WTC11 (cell line): ENCODE measurements at regions not wholly inside any gene's neighbourhood (a gene's known extent, or its start where the extent isn't known, plus 50 kb on each side); places are given as distances from the start of the nearest gene placed in this dataset.

ENCODE experiments used
- ATAC-seq: fragments of 200-7000 bp; cut with Tn5 transposase; 2 replicates; pipeline ENCODE4 v1.10.0; 2021; ENCODE audit warnings: mild to moderate bottlenecking, moderate library complexity
- CTCF ChIA-PET: fragments of 300-600 bp; sonication (Branson Sonifier 250); formaldehyde crosslinking; loops from one replicate; lab custom pipeline; 2021; ENCODE audit warnings: antibody characterized with exemption; lab: Charles Lee
- POLR2A ChIA-PET: fragments of 350-600 bp; sonication (Branson Sonifier 250); formaldehyde crosslinking; loops from one replicate; lab custom pipeline; 2021; ENCODE audit warnings: antibody characterized with exemption; lab: Charles Lee
- DNase-seq: peaks from one replicate; pipeline ENCODE4 v3.0.0; 2021; ENCODE audit warnings: low spot score
- H3K27ac Mint-ChIP-seq: 2 replicates; pipeline ENCODE4 v1.8.0; 2021; ENCODE audit warnings: mixed read lengths
- H3K27me3 Mint-ChIP-seq: 2 replicates; pipeline ENCODE4 v1.8.0; 2021; ENCODE audit warnings: low read depth, mild to moderate bottlenecking, moderate library complexity, mixed read lengths
- H3K36me3 Mint-ChIP-seq: 2 replicates; pipeline ENCODE4 v1.8.0; 2021; ENCODE audit warnings: mixed read lengths
- H3K4me1 Mint-ChIP-seq: 2 replicates; pipeline ENCODE4 v1.8.0; 2022; ENCODE audit warnings: mixed read lengths
- H3K4me3 Mint-ChIP-seq: 2 replicates; pipeline ENCODE4 v1.8.0; 2021; ENCODE audit warnings: mild to moderate bottlenecking, moderate library complexity, mixed read lengths
- H3K9me3 Mint-ChIP-seq: 2 replicates; pipeline ENCODE4 v1.8.0; 2021; ENCODE audit warnings: mixed read lengths
- CREM ChIP-seq: sonication (generic); formaldehyde crosslinking; IDR thresholded peaks from 2 replicates; pipeline ENCODE4 v1.8.1; 2022; ENCODE audit warnings: mild to moderate bottlenecking, missing genetic modification reagents, moderate library complexity
- ESRRA ChIP-seq: sonication (generic); formaldehyde crosslinking; IDR thresholded peaks from 2 replicates; pipeline ENCODE4 v1.8.1; 2022; ENCODE audit warnings: mild to moderate bottlenecking, missing genetic modification reagents, borderline replicate concordance
- GRHL2 ChIP-seq: fragments of 250-450 bp; sonication (Bioruptor Pico); IDR thresholded peaks from 2 replicates; pipeline ENCODE4 v1.8.0; 2022; ENCODE audit warnings: mild to moderate bottlenecking, moderate library complexity; ENCODE audit not compliant: insufficient replicate concordance, severe bottlenecking
- GTF2I ChIP-seq: fragments of 250-450 bp; sonication (Bioruptor Pico); conservative IDR thresholded peaks from 2 replicates; pipeline ENCODE4 v1.4.0; 2021; ENCODE audit warnings: mild to moderate bottlenecking
- HMGA2 ChIP-seq: fragments of 250-450 bp; sonication (Bioruptor Pico); IDR thresholded peaks from 2 replicates; pipeline ENCODE4 v1.4.0; 2021; ENCODE audit warnings: mild to moderate bottlenecking, moderate library complexity
- MYBL2 ChIP-seq: sonication (generic); formaldehyde crosslinking; IDR thresholded peaks from 2 replicates; pipeline ENCODE4 v1.8.1; 2023; ENCODE audit warnings: mild to moderate bottlenecking, moderate library complexity, missing genetic modification reagents
- NFATC4 ChIP-seq: fragments of 250-450 bp; sonication (Bioruptor Pico); IDR thresholded peaks from 2 replicates; pipeline ENCODE4 v1.9.0; 2021; ENCODE audit warnings: mild to moderate bottlenecking
- NFYB ChIP-seq: sonication (generic); formaldehyde crosslinking; conservative IDR thresholded peaks from 2 replicates; pipeline ENCODE4 v1.8.0; 2022; ENCODE audit warnings: low read depth, missing genetic modification reagents
- NR2C2 ChIP-seq: sonication (generic); formaldehyde crosslinking; IDR thresholded peaks from 2 replicates; pipeline ENCODE4 v1.8.0; 2022; ENCODE audit warnings: mild to moderate bottlenecking, missing genetic modification reagents
- OVOL2 ChIP-seq: fragments of 250-450 bp; sonication (Bioruptor Pico); IDR thresholded peaks from 2 replicates; pipeline ENCODE4 v1.9.0; 2021; ENCODE audit warnings: mild to moderate bottlenecking, borderline replicate concordance
- PRRX2 ChIP-seq: fragments of 250-450 bp; sonication (Bioruptor Pico); IDR thresholded peaks from 2 replicates; pipeline ENCODE4 v1.8.0; 2021; ENCODE audit warnings: mild to moderate bottlenecking
- RELA ChIP-seq: sonication (generic); formaldehyde crosslinking; IDR thresholded peaks from 2 replicates; pipeline ENCODE4 v1.8.1; 2022; ENCODE audit warnings: missing genetic modification reagents, mild to moderate bottlenecking, borderline replicate concordance
- TEAD1 ChIP-seq: sonication (generic); formaldehyde crosslinking; IDR thresholded peaks from 2 replicates; pipeline ENCODE4 v1.8.0; 2022; ENCODE audit warnings: mild to moderate bottlenecking, missing genetic modification reagents
- TEAD4 ChIP-seq: sonication (generic); formaldehyde crosslinking; IDR thresholded peaks from 2 replicates; pipeline ENCODE4 v1.8.0; 2022; ENCODE audit warnings: mild to moderate bottlenecking, missing genetic modification reagents
- ZNF121 ChIP-seq: sonication (generic); formaldehyde crosslinking; IDR thresholded peaks from 2 replicates; pipeline ENCODE4 v1.8.0; 2023; ENCODE audit warnings: missing genetic modification reagents
- ZNF138 ChIP-seq: sonication (generic); formaldehyde crosslinking; conservative IDR thresholded peaks from 2 replicates; pipeline ENCODE4 v1.8.1; 2022; ENCODE audit warnings: mild to moderate bottlenecking, moderate library complexity, missing genetic modification reagents
- ZNF232 ChIP-seq: sonication (generic); formaldehyde crosslinking; IDR thresholded peaks from 2 replicates; pipeline ENCODE4 v1.8.0; 2022; ENCODE audit warnings: mild to moderate bottlenecking, missing genetic modification reagents
- TF ChIP-seq, protein P1 (sequence below): sonication (generic); formaldehyde crosslinking; IDR thresholded peaks from 2 replicates; pipeline ENCODE4 v1.8.1; 2023; ENCODE audit warnings: mild to moderate bottlenecking, missing genetic modification reagents
- TF ChIP-seq, protein P2 (sequence below): fragments of 200-600 bp; IDR thresholded peaks from 2 replicates; pipeline ENCODE4 v1.8.0; 2022; ENCODE audit warnings: antibody characterized with exemption
- TF ChIP-seq, protein P3 (sequence below): sonication (generic); formaldehyde crosslinking; IDR thresholded peaks from 2 replicates; pipeline ENCODE4 v1.8.0; 2023; ENCODE audit warnings: missing genetic modification reagents
- TF ChIP-seq, protein P4 (sequence below): fragments of 250-450 bp; sonication (Bioruptor Pico); IDR thresholded peaks from 2 replicates; pipeline ENCODE4 v1.9.0; 2021; ENCODE audit warnings: mild to moderate bottlenecking
- TF ChIP-seq, protein P5 (sequence below): sonication (generic); formaldehyde crosslinking; IDR thresholded peaks from 2 replicates; pipeline ENCODE4 v1.8.1; 2022; ENCODE audit warnings: mild to moderate bottlenecking, moderate library complexity, missing genetic modification reagents
- TF ChIP-seq, protein P6 (sequence below): fragments of 250-450 bp; sonication (Bioruptor Pico); IDR thresholded peaks from 2 replicates; pipeline ENCODE4 v1.9.0; 2021; ENCODE audit warnings: mild to moderate bottlenecking
- TF ChIP-seq, protein P7 (sequence below): sonication (generic); formaldehyde crosslinking; conservative IDR thresholded peaks from 2 replicates; pipeline ENCODE4 v1.8.1; 2022; ENCODE audit warnings: mild to moderate bottlenecking, missing genetic modification reagents
- TF ChIP-seq, protein P8 (sequence below): sonication (generic); formaldehyde crosslinking; IDR thresholded peaks from 2 replicates; pipeline ENCODE4 v1.8.1; 2023; ENCODE audit warnings: mild to moderate bottlenecking, missing genetic modification reagents, moderate library complexity

DNA sequence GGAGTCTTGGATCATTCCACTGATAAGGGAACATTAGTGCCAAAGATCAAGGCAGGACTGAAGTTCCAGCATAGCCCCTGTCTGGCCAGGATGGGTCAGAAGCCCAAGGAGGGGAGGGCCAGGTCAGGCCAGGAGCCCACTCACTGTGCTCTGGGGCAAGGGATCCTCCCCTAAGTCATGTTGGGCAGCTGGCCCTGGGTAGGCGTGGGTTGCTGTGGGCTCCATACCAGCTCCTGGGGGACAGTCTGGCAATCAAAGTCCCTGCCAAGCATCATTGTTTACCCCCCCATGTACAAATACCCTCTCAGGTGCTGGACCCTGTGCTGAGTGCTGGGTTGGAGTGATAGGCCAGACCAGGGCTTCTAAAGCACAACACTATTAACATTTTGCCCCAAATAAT lies 130.5 kb downstream of the IRX5 start:
- no peak for DNase-seq
- CTCF ChIA-PET: no interaction called here
- no peak for TF ChIP-seq OVOL2 (CRISPR knock-in tag)
- TF ChIP-seq, protein P1, sequence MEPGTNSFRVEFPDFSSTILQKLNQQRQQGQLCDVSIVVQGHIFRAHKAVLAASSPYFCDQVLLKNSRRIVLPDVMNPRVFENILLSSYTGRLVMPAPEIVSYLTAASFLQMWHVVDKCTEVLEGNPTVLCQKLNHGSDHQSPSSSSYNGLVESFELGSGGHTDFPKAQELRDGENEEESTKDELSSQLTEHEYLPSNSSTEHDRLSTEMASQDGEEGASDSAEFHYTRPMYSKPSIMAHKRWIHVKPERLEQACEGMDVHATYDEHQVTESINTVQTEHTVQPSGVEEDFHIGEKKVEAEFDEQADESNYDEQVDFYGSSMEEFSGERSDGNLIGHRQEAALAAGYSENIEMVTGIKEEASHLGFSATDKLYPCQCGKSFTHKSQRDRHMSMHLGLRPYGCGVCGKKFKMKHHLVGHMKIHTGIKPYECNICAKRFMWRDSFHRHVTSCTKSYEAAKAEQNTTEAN (CRISPR knock-in tag): no peak
- TF ChIP-seq, protein P2, sequence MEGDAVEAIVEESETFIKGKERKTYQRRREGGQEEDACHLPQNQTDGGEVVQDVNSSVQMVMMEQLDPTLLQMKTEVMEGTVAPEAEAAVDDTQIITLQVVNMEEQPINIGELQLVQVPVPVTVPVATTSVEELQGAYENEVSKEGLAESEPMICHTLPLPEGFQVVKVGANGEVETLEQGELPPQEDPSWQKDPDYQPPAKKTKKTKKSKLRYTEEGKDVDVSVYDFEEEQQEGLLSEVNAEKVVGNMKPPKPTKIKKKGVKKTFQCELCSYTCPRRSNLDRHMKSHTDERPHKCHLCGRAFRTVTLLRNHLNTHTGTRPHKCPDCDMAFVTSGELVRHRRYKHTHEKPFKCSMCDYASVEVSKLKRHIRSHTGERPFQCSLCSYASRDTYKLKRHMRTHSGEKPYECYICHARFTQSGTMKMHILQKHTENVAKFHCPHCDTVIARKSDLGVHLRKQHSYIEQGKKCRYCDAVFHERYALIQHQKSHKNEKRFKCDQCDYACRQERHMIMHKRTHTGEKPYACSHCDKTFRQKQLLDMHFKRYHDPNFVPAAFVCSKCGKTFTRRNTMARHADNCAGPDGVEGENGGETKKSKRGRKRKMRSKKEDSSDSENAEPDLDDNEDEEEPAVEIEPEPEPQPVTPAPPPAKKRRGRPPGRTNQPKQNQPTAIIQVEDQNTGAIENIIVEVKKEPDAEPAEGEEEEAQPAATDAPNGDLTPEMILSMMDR: no peak
- TF ChIP-seq TEAD4 (CRISPR knock-in tag): no peak
- TF ChIP-seq, protein P3, sequence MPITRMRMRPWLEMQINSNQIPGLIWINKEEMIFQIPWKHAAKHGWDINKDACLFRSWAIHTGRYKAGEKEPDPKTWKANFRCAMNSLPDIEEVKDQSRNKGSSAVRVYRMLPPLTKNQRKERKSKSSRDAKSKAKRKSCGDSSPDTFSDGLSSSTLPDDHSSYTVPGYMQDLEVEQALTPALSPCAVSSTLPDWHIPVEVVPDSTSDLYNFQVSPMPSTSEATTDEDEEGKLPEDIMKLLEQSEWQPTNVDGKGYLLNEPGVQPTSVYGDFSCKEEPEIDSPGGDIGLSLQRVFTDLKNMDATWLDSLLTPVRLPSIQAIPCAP (CRISPR knock-in tag): no peak
- no peak for TF ChIP-seq ZNF121 (CRISPR knock-in tag)
- TF ChIP-seq, protein P4, sequence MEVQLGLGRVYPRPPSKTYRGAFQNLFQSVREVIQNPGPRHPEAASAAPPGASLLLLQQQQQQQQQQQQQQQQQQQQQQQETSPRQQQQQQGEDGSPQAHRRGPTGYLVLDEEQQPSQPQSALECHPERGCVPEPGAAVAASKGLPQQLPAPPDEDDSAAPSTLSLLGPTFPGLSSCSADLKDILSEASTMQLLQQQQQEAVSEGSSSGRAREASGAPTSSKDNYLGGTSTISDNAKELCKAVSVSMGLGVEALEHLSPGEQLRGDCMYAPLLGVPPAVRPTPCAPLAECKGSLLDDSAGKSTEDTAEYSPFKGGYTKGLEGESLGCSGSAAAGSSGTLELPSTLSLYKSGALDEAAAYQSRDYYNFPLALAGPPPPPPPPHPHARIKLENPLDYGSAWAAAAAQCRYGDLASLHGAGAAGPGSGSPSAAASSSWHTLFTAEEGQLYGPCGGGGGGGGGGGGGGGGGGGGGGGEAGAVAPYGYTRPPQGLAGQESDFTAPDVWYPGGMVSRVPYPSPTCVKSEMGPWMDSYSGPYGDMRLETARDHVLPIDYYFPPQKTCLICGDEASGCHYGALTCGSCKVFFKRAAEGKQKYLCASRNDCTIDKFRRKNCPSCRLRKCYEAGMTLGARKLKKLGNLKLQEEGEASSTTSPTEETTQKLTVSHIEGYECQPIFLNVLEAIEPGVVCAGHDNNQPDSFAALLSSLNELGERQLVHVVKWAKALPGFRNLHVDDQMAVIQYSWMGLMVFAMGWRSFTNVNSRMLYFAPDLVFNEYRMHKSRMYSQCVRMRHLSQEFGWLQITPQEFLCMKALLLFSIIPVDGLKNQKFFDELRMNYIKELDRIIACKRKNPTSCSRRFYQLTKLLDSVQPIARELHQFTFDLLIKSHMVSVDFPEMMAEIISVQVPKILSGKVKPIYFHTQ (CRISPR knock-in tag): no peak
- TF ChIP-seq ZNF138 (CRISPR knock-in tag): no peak
- TF ChIP-seq RELA: no peak
- TF ChIP-seq GRHL2 (CRISPR knock-in tag): no peak
- no peak for TF ChIP-seq PRRX2 (CRISPR knock-in tag)
- TF ChIP-seq, protein P5, sequence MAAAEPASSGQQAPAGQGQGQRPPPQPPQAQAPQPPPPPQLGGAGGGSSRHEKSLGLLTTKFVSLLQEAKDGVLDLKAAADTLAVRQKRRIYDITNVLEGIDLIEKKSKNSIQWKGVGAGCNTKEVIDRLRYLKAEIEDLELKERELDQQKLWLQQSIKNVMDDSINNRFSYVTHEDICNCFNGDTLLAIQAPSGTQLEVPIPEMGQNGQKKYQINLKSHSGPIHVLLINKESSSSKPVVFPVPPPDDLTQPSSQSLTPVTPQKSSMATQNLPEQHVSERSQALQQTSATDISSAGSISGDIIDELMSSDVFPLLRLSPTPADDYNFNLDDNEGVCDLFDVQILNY (CRISPR knock-in tag): no peak
- TF ChIP-seq HMGA2 (CRISPR knock-in tag): no peak
- TF ChIP-seq, protein P6, sequence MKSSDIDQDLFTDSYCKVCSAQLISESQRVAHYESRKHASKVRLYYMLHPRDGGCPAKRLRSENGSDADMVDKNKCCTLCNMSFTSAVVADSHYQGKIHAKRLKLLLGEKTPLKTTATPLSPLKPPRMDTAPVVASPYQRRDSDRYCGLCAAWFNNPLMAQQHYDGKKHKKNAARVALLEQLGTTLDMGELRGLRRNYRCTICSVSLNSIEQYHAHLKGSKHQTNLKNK (CRISPR knock-in tag): no peak
- no peak for TF ChIP-seq ZNF232 (CRISPR knock-in tag)
- no peak for TF ChIP-seq TEAD1 (CRISPR knock-in tag)
- no peak for TF ChIP-seq CREM (CRISPR knock-in tag)
- TF ChIP-seq, protein P7, sequence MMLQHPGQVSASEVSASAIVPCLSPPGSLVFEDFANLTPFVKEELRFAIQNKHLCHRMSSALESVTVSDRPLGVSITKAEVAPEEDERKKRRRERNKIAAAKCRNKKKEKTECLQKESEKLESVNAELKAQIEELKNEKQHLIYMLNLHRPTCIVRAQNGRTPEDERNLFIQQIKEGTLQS (CRISPR knock-in tag): no peak
- TF ChIP-seq, all 79 proteins: peak for 0
- no peaks in the 10 kb centered on the region for H3K36me3 Mint-ChIP-seq
- ATAC-seq: no peak
- no peak overlapping the region for H3K27ac Mint-ChIP-seq
- no peak overlapping the region for H3K4me3 Mint-ChIP-seq
- peaks cover 10% of the 10 kb centered on the region for H3K4me1 Mint-ChIP-seq
- peaks cover 32% of the 10 kb centered on the region for H3K27me3 Mint-ChIP-seq
- POLR2A ChIA-PET: no interaction called here
- H3K9me3 Mint-ChIP-seq: 0 out of 2 replicates have a peak, but pooled peaks cover 4% of the 10 kb centered on the region

DNA sequence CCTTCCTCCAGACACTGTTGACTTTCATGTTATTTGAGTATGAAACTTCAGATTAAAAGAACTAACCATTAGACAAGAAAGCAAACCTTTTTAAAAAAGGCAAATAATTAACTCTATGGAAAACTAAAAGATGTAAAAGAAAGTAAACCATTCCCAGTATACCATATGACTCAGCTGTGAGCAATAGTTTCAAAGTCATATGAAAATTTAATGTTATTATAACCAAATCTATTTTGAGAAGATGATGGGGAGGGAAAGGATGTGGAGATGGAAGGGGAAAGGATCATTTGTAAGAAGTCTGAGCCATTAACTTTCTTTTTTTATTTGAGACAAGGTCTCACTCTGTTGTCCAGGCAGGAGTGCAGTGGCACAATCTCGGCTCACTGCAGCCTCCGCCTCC lies 131.8 kb downstream of the IRX5 start:
- no peak for ATAC-seq
- Mint-ChIP-seq H3K4me1 (peaks cover under 1% of the 10 kb centered on the region; the same call in 1 of the 2 replicates), H3K9me3 (0 out of 2 replicates have a peak, but pooled peaks cover 4% of the 10 kb centered on the region), H3K4me3 (no peak overlapping the region), H3K36me3 (no peaks in the 10 kb centered on the region)
- CTCF ChIA-PET: no interaction called here
- POLR2A ChIA-PET: no interaction called here
- no peak for DNase-seq
- TF ChIP-seq MYBL2 (CRISPR knock-in tag) (no peak), ESRRA (CRISPR knock-in tag) (no peak), NR2C2 (CRISPR knock-in tag) (no peak), NFYB (CRISPR knock-in tag) (no peak), NFATC4 (CRISPR knock-in tag) (no peak), GTF2I (CRISPR knock-in tag) (no peak)
- TF ChIP-seq, protein P8, sequence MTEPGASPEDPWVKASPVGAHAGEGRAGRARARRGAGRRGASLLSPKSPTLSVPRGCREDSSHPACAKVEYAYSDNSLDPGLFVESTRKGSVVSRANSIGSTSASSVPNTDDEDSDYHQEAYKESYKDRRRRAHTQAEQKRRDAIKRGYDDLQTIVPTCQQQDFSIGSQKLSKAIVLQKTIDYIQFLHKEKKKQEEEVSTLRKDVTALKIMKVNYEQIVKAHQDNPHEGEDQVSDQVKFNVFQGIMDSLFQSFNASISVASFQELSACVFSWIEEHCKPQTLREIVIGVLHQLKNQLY (CRISPR knock-in tag): no peak
- TF ChIP-seq, all 79 proteins: peak for 0
- H3K27me3 Mint-ChIP-seq: peaks cover 19% of the 10 kb centered on the region
- no peak overlapping the region for H3K27ac Mint-ChIP-seq
